Testis (tissue), 2 donors: ENCODE measurements at regions not wholly inside any gene's neighbourhood (a gene's known extent, or its start where the extent isn't known, plus 50 kb on each side); places are given as distances from the start of the nearest gene placed in this dataset.

Experiments used
- DNase-seq: peaks from one replicate; pipeline ENCODE4 v3.0.0-alpha.2; 2019
- H3K27ac ChIP-seq, 2 donors: fragments of 200-600 bp; sonication (generic); one replicate each; pipeline ENCODE4 v1.5.1; 2019
- H3K27me3 ChIP-seq: fragments of 200-600 bp; sonication (generic); one replicate; pipeline ENCODE4 v1.5.1; 2019
- H3K36me3 ChIP-seq: fragments of 200-600 bp; sonication (generic); one replicate; pipeline ENCODE4 v1.5.1; 2017; ENCODE audit warnings: low read depth; ENCODE audit errors: missing control alignments
- H3K4me1 ChIP-seq: fragments of 200-600 bp; sonication (generic); one replicate; pipeline ENCODE4 v1.5.1; 2019
- H3K4me3 ChIP-seq, 2 donors: fragments of 200-600 bp; sonication (generic); one replicate each; pipeline ENCODE4 v1.5.1; 2017 to 2019
- H3K9me3 ChIP-seq: fragments of 200-600 bp; sonication (generic); one replicate; pipeline ENCODE4 v1.5.1; 2017
- CTCF ChIP-seq, 3 experiments: fragments of 450-650 bp in 2 of 3; fragments of 200-600 bp in 1 of 3; sonication (generic) in 1 of 3; IDR thresholded peaks; one replicate each; pipeline ENCODE4 v1.5.1; 2016 to 2019; ENCODE audit warnings: antibody characterized with exemption in 3 of 3, mild to moderate bottlenecking in 2 of 3, moderate library complexity in 1 of 3
- POLR2A ChIP-seq: fragments of 450-650 bp; IDR thresholded peaks from one replicate; pipeline ENCODE4 v1.6.1; 2017; ENCODE audit warnings: antibody characterized with exemption, mild to moderate bottlenecking, moderate library complexity
- WGBS, 2 donors: methylation state at CpG; one replicate each; pipeline ENCODE4 v1.1.5; 2018; 5-methylcytosine and 5-hydroxymethylcytosine counted together
- intact Hi-C: fragments of 100-400 bp; cut with DNase I; formaldehyde crosslinking; loops from one replicate; pipeline ENCODE4 v1.15.1; 2023; ENCODE audit warnings: low total_unique reads

GRCh38 chr3:124658270-124658669 is 72.0 kb upstream of the UMPS start:
- H3K36me3 ChIP-seq = no peaks in the 10 kb centered on the region
- WGBS, 2 donors = 83 to 88% methylated on average over 12 of the region's 12 CpGs

DNA sequence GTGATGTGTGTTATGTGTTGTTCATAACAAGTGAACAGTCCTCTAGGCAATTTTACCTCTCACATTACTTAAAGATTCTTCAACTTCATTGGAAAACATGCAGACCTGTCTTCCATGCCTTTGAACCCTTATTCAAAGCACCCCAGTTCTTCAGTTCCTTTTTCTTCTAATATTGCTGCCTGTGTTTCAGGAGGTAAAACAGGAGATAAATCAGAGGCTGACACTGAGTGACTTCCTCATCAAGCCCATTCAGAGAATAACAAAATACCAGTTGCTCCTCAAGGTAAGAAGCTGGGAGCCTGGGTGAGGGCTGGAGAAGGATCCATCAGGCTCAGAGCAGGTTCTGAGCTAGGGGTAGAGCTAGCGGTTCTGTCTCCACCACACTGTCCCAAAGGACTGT is 71.1 kb upstream of the UMPS start:
- H3K9me3 ChIP-seq = no peaks in the 10 kb centered on the region
- no peaks in the 10 kb centered on the region for H3K36me3 ChIP-seq
- no peaks in the 10 kb centered on the region for H3K27me3 ChIP-seq
- no peaks in the 10 kb centered on the region for H3K4me1 ChIP-seq
- no peak overlapping the region for H3K4me3 ChIP-seq
- WGBS, 2 donors = 0 to 60% methylated on average over 1 of the region's 1 CpG
- intact Hi-C loops = no loop called here
- TF ChIP-seq CTCF (IDR thresholded peaks at IDR 0.05) = no peak
- no peak for TF ChIP-seq POLR2A
- H3K27ac ChIP-seq = no peak overlapping the region
- DNase-seq = no peak

More at GRCh38 chr3:124658270-124658669, 72.0 kb upstream of the UMPS start:
- no peaks in the 10 kb centered on the region for H3K9me3 ChIP-seq
- intact Hi-C loops = no loop called here
- H3K27ac ChIP-seq = no peak overlapping the region
- no peaks in the 10 kb centered on the region for H3K4me1 ChIP-seq
- H3K27me3 ChIP-seq = no peaks in the 10 kb centered on the region
- DNase-seq = no peak
- H3K4me3 ChIP-seq = no peak overlapping the region
- TF ChIP-seq POLR2A = no peak
- no peak for TF ChIP-seq CTCF (IDR thresholded peaks at IDR 0.05)

- TF ChIP-seq CTCF (IDR thresholded peaks at IDR 0.05) (no peak), POLR2A (no peak)
- intact Hi-C loops = no loop called here
- H3K4me3 ChIP-seq = no peak overlapping the region
- no peaks in the 10 kb centered on the region for H3K9me3 ChIP-seq
- 89 to 100% methylated on average over 1 of the region's 1 CpG for WGBS, 2 donors
- no peaks in the 10 kb centered on the region for H3K36me3 ChIP-seq
- DNase-seq = no peak
- no peaks in the 10 kb centered on the region for H3K27me3 ChIP-seq
- no peaks in the 10 kb centered on the region for H3K4me1 ChIP-seq
- H3K27ac ChIP-seq = no peak overlapping the region
These were observed 69.7 kb upstream of the UMPS start for GRCh38 chr3:124660599-124660998.

- no peaks in the 10 kb centered on the region for H3K4me1 ChIP-seq
- intact Hi-C loops = no loop called here
- H3K27me3 ChIP-seq = no peaks in the 10 kb centered on the region
- H3K27ac ChIP-seq = no peak overlapping the region
- H3K36me3 ChIP-seq = no peaks in the 10 kb centered on the region
- 89 to 93% methylated on average over 2 of the region's 2 CpGs for WGBS, 2 donors
- TF ChIP-seq POLR2A = no peak
- TF ChIP-seq CTCF (IDR thresholded peaks at IDR 0.05) = no peak
- H3K4me3 ChIP-seq = no peak overlapping the region
- no peak for DNase-seq
- H3K9me3 ChIP-seq = no peaks in the 10 kb centered on the region
These were observed 66.6 kb upstream of the UMPS start for GRCh38 chr3:124663690-124664089.

DNA sequence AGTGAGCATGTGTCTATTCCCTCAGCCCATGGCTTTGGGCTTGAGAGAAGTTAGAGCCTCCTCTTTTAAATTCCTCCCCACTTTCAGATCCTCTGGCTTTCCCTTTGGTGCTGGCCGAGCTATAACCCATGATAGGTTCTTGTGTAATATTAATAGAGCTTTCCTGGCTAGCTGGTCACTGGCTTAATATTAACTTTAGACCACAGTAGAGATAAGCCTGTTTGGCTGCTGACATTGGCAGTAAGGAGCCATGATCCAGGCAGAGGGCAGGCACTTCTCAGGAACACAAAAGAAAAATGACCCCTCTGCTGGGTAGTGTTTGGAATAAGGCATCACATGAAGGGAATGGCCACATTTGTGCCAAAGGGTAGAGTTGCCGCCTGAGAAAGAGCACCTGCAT is 65.4 kb upstream of the UMPS start:
- intact Hi-C loops = no loop called here
- no peaks in the 10 kb centered on the region for H3K4me1 ChIP-seq
- no peak overlapping the region for H3K27ac ChIP-seq
- H3K36me3 ChIP-seq = no peaks in the 10 kb centered on the region
- no peaks in the 10 kb centered on the region for H3K27me3 ChIP-seq
- H3K9me3 ChIP-seq = no peaks in the 10 kb centered on the region
- DNase-seq = no peak
- 87 to 90% methylated on average over 2 of the region's 2 CpGs for WGBS, 2 donors
- TF ChIP-seq POLR2A (no peak), CTCF (IDR thresholded peaks at IDR 0.05) (no peak)
- H3K4me3 ChIP-seq = no peak overlapping the region
